Activated CD8-positive, alpha-beta memory T cell treated with anti-CD3 and anti-CD28 coated beads, Interleukin-2, amount 50 U/mL, for 24 hours (primary cell): ENCODE measurements at regions not wholly inside any gene's neighbourhood (a gene's known extent, or its start where the extent isn't known, plus 50 kb on each side); places are given as distances from the start of the nearest gene placed in this dataset.

Experiments used
- DNase-seq: peaks from one replicate; pipeline ENCODE4 v3.0.0-alpha.2; 2020; ENCODE audit errors: extremely low read depth

- DNase-seq = no peak
Measured at GRCh38 chr6:105651969-105652368, 249.1 kb upstream of the PREP start.

GRCh38 chr6:105650347-105650746, 247.5 kb upstream of the PREP start:
- DNase-seq = no peak

- no peak for DNase-seq
Measured at GRCh38 chr6:105649192-105649591, 246.3 kb upstream of the PREP start.

- DNase-seq = no peak
Measured at GRCh38 chr6:105648276-105648675, 245.4 kb upstream of the PREP start.

- no peak for DNase-seq
Measured at GRCh38 chr6:105646391-105646867, 243.5 kb upstream of the PREP start.

- DNase-seq = no peak
Measured at GRCh38 chr6:105645958-105646357, 243.1 kb upstream of the PREP start.

- no peak for DNase-seq
Measured at GRCh38 chr6:105645156-105645555, 242.3 kb upstream of the PREP start.

GRCh38 chr6:105644691-105645090, 241.8 kb upstream of the PREP start:
- no peak for DNase-seq

GRCh38 chr6:105644073-105644489, 241.2 kb upstream of the PREP start:
- no peak for DNase-seq

- no peak for DNase-seq
Measured at GRCh38 chr6:105642708-105643107, 239.8 kb upstream of the PREP start.

GRCh38 chr6:105641504-105641903, 238.6 kb upstream of the PREP start:
- DNase-seq = no peak

- no peak for DNase-seq
Measured at GRCh38 chr6:105639124-105639523, 236.2 kb upstream of the PREP start.

- no peak for DNase-seq
Measured at GRCh38 chr6:105633814-105634213, 230.9 kb upstream of the PREP start.

GRCh38 chr6:105628156-105628860, 225.4 kb upstream of the PREP start:
- DNase-seq = no peak

- no peak for DNase-seq
Measured at GRCh38 chr6:105626295-105627158, 223.6 kb upstream of the PREP start.

- DNase-seq = no peak
Measured at GRCh38 chr6:105624021-105624420, 221.1 kb upstream of the PREP start.

GRCh38 chr6:105622226-105622625, 219.3 kb upstream of the PREP start:
- DNase-seq = no peak

GRCh38 chr6:105621564-105622175, 218.8 kb upstream of the PREP start:
- DNase-seq = no peak

- DNase-seq = no peak
Measured at GRCh38 chr6:105620878-105621277, 218.0 kb upstream of the PREP start.

- DNase-seq = no peak
Measured at GRCh38 chr6:105619971-105620741, 217.3 kb upstream of the PREP start.

GRCh38 chr6:105618247-105618646, 215.4 kb upstream of the PREP start:
- no peak for DNase-seq

- DNase-seq = no peak
Measured at GRCh38 chr6:105616521-105616920, 213.6 kb upstream of the PREP start.
